HEK293 (cell line): ENCODE measurements at regions not wholly inside any gene's neighbourhood (a gene's known extent, or its start where the extent isn't known, plus 50 kb on each side); places are given as distances from the start of the nearest gene placed in this dataset.

Source experiments
- SCRT1 ChIP-seq: fragments of 450-650 bp; formaldehyde crosslinking; IDR thresholded peaks from 2 replicates; pipeline ENCODE4 v1.5.1; 2016; ENCODE audit warnings: missing biosample characterization, missing genetic modification characterization, borderline replicate concordance
- ZNF362 ChIP-seq: fragments of 450-650 bp; formaldehyde crosslinking; IDR thresholded peaks from 2 replicates; pipeline ENCODE4 v1.5.1; 2016; ENCODE audit warnings: missing biosample characterization, missing genetic modification characterization
- ZNF398 ChIP-seq: fragments of 450-650 bp; formaldehyde crosslinking; IDR thresholded peaks from 2 replicates; pipeline ENCODE4 v1.5.1; 2017; ENCODE audit warnings: missing biosample characterization, missing genetic modification characterization
- TF ChIP-seq, protein P1 (sequence below): fragments of 450-650 bp; formaldehyde crosslinking; IDR thresholded peaks from 2 replicates; pipeline ENCODE4 v1.5.1; 2016; ENCODE audit warnings: missing biosample characterization, missing genetic modification characterization

DNA sequence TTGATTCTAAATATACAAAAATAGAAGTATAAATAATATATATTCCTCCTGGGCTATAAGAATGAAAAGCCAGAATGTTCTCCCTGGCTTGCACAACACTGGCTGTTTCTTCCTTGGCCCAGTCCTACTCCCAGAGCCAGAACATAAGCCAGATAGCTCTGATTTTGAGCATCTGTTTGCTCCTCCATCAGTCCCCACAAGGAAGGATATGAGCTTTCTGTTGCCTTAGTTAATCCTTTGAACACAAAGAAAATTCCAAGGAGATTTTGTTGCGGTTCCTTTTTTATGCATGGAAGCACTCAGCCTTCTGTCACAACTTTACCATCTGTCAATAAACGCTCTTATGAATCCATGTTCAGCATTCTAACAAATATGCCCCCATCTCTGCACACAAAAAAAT lies 361.8 kb downstream of the IPMK start:
- TF ChIP-seq ZNF398 (tag by site-specific recombination) = no peak
- TF ChIP-seq, protein P1, sequence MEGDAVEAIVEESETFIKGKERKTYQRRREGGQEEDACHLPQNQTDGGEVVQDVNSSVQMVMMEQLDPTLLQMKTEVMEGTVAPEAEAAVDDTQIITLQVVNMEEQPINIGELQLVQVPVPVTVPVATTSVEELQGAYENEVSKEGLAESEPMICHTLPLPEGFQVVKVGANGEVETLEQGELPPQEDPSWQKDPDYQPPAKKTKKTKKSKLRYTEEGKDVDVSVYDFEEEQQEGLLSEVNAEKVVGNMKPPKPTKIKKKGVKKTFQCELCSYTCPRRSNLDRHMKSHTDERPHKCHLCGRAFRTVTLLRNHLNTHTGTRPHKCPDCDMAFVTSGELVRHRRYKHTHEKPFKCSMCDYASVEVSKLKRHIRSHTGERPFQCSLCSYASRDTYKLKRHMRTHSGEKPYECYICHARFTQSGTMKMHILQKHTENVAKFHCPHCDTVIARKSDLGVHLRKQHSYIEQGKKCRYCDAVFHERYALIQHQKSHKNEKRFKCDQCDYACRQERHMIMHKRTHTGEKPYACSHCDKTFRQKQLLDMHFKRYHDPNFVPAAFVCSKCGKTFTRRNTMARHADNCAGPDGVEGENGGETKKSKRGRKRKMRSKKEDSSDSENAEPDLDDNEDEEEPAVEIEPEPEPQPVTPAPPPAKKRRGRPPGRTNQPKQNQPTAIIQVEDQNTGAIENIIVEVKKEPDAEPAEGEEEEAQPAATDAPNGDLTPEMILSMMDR (tag by site-specific recombination) = no peak
- no peak for TF ChIP-seq ZNF362
- TF ChIP-seq SCRT1 (tag by site-specific recombination) = no peak
